ENCODE measurements at regions not wholly inside any gene's neighbourhood (a gene's known extent, or its start where the extent isn't known, plus 50 kb on each side); places are given as distances from the start of the nearest gene placed in this dataset.

- Histone ChIP-seq H3K36me3 (ENCODE audit: control insufficient read depth, low read length) (no peaks in the 10 kb centered on the region), H3K27me3 (ENCODE audit: control insufficient read depth, low read length) (no peaks in the 10 kb centered on the region), H3K4me1 (ENCODE audit: control insufficient read depth, low read length) (no peaks in the 10 kb centered on the region), H3K27ac (ENCODE audit: low read depth, low read length) (no peak overlapping the region), H3K4me2 (ENCODE audit: low read length) (no peak overlapping the region), H3F3A (ENCODE audit: control insufficient read depth, insufficient read depth) (no peaks in the 10 kb centered on the region), H3K9me2 (replicated peaks; ENCODE audit: control insufficient read depth, low read length) (no peaks in the 10 kb centered on the region), H3K79me2 (ENCODE audit: control insufficient read depth, low read length) (no peaks in the 10 kb centered on the region), H3K4me3 (ENCODE audit: low read length) (no peak overlapping the region), H4K20me1 (ENCODE audit: control insufficient read depth, insufficient read depth, low read depth, low read length) (no peaks in the 10 kb centered on the region), H3K9me3 (ENCODE audit: control insufficient read depth, insufficient read depth, low read length) (no peaks in the 10 kb centered on the region)
- TF ChIP-seq CTCF (IDR thresholded peaks at IDR 0.05; ENCODE audit: low read depth, low read length, poor library complexity, severe bottlenecking) (no peak), EZH2phosphoT487 (IDR thresholded peaks at IDR 0.05; ENCODE audit: borderline replicate concordance, low read length) (no peak)
Observed at GRCh38 chr5:58009754-58010153, 450.1 kb downstream of the PLK2 start.

GRCh38 chr5:58002323-58002722 lies 457.6 kb downstream of the PLK2 start:
- Histone ChIP-seq H3K27me3 (ENCODE audit: control insufficient read depth, low read length) (no peaks in the 10 kb centered on the region), H3K4me2 (ENCODE audit: low read length) (no peak overlapping the region), H3K36me3 (ENCODE audit: control insufficient read depth, low read length) (no peaks in the 10 kb centered on the region), H3F3A (ENCODE audit: control insufficient read depth, insufficient read depth) (no peaks in the 10 kb centered on the region), H4K20me1 (ENCODE audit: control insufficient read depth, insufficient read depth, low read depth, low read length) (no peaks in the 10 kb centered on the region), H3K9me2 (replicated peaks; ENCODE audit: control insufficient read depth, low read length) (no peaks in the 10 kb centered on the region), H3K9me3 (ENCODE audit: control insufficient read depth, insufficient read depth, low read length) (no peaks in the 10 kb centered on the region), H3K4me1 (ENCODE audit: control insufficient read depth, low read length) (no peaks in the 10 kb centered on the region), H3K4me3 (ENCODE audit: low read length) (no peak overlapping the region), H3K27ac (ENCODE audit: low read depth, low read length) (no peak overlapping the region), H3K79me2 (ENCODE audit: control insufficient read depth, low read length) (no peaks in the 10 kb centered on the region)
- no peak for TF ChIP-seq EZH2phosphoT487 (IDR thresholded peaks at IDR 0.05; ENCODE audit: borderline replicate concordance, low read length)
- no peak for TF ChIP-seq CTCF (IDR thresholded peaks at IDR 0.05; ENCODE audit: low read depth, low read length, poor library complexity, severe bottlenecking)

- H3K27ac ChIP-seq (ENCODE audit: low read depth, low read length): no peak overlapping the region
- H3K4me2 ChIP-seq (ENCODE audit: low read length): no peak overlapping the region
- H3K27me3 ChIP-seq (ENCODE audit: control insufficient read depth, low read length): no peaks in the 10 kb centered on the region
- no peak for TF ChIP-seq CTCF (IDR thresholded peaks at IDR 0.05; ENCODE audit: low read depth, low read length, poor library complexity, severe bottlenecking)
- TF ChIP-seq EZH2phosphoT487 (IDR thresholded peaks at IDR 0.05; ENCODE audit: borderline replicate concordance, low read length): no peak
- no peaks in the 10 kb centered on the region for H3K36me3 ChIP-seq (ENCODE audit: control insufficient read depth, low read length)
- no peaks in the 10 kb centered on the region for H3K79me2 ChIP-seq (ENCODE audit: control insufficient read depth, low read length)
- no peaks in the 10 kb centered on the region for H4K20me1 ChIP-seq (ENCODE audit: control insufficient read depth, insufficient read depth, low read depth, low read length)
- no peaks in the 10 kb centered on the region for H3K4me1 ChIP-seq (ENCODE audit: control insufficient read depth, low read length)
- H3F3A ChIP-seq (ENCODE audit: control insufficient read depth, insufficient read depth): no peaks in the 10 kb centered on the region
- H3K9me3 ChIP-seq (ENCODE audit: control insufficient read depth, insufficient read depth, low read length): no peaks in the 10 kb centered on the region
- no peak overlapping the region for H3K4me3 ChIP-seq (ENCODE audit: low read length)
- no peaks in the 10 kb centered on the region for H3K9me2 ChIP-seq (replicated peaks; ENCODE audit: control insufficient read depth, low read length)
Observed at GRCh38 chr5:57993866-57994265, 466.0 kb downstream of the PLK2 start.

- Histone ChIP-seq H3F3A (ENCODE audit: control insufficient read depth, insufficient read depth) (no peaks in the 10 kb centered on the region), H3K79me2 (ENCODE audit: control insufficient read depth, low read length) (no peaks in the 10 kb centered on the region), H3K36me3 (ENCODE audit: control insufficient read depth, low read length) (no peaks in the 10 kb centered on the region), H3K27me3 (ENCODE audit: control insufficient read depth, low read length) (no peaks in the 10 kb centered on the region), H3K4me1 (ENCODE audit: control insufficient read depth, low read length) (no peaks in the 10 kb centered on the region), H3K9me3 (ENCODE audit: control insufficient read depth, insufficient read depth, low read length) (no peaks in the 10 kb centered on the region), H3K9me2 (replicated peaks; ENCODE audit: control insufficient read depth, low read length) (no peaks in the 10 kb centered on the region), H3K27ac (ENCODE audit: low read depth, low read length) (no peak overlapping the region), H3K4me2 (ENCODE audit: low read length) (no peak overlapping the region), H3K4me3 (ENCODE audit: low read length) (no peak overlapping the region), H4K20me1 (ENCODE audit: control insufficient read depth, insufficient read depth, low read depth, low read length) (no peaks in the 10 kb centered on the region)
- no peak for TF ChIP-seq EZH2phosphoT487 (IDR thresholded peaks at IDR 0.05; ENCODE audit: borderline replicate concordance, low read length)
- no peak for TF ChIP-seq CTCF (IDR thresholded peaks at IDR 0.05; ENCODE audit: low read depth, low read length, poor library complexity, severe bottlenecking)
Observed at GRCh38 chr5:57989378-57989777, 470.5 kb downstream of the PLK2 start.

Measured in DOHH2 (cell line).